ENCODE measurements at regions not wholly inside any gene's neighbourhood (a gene's known extent, or its start where the extent isn't known, plus 50 kb on each side); places are given as distances from the start of the nearest gene placed in this dataset.
"Not testable (repeated sequence)": the region's sequence is repeated elsewhere in the genome, so short reads cannot be mapped to it uniquely, and the experiment has no call there.

- WGBS, 2 donors, result 78 to 86% methylated on average over 10 of the region's 10 CpGs
- DNase-seq (no peak), ATAC-seq (no peak), FAIRE-seq (no peak)
- Histone ChIP-seq H3K36me3 (no peaks in the 10 kb centered on the region), H3K9me3 (no peaks in the 10 kb centered on the region), H3K27ac (no peak overlapping the region), H3K4me1 (no peaks in the 10 kb centered on the region), H3K4me3 (no peak overlapping the region), H3K27me3 (no peaks in the 10 kb centered on the region)
- no peak for TF ChIP-seq CTCF (IDR thresholded peaks at IDR 0.05)
- intact Hi-C loops (cut with DNase I), result no loop called here
These were observed 702.9 kb downstream of the TRHDE start for GRCh38 chr12:72974954-72975555.

GRCh38 chr12:72978999-72979398, 706.8 kb downstream of the TRHDE start:
- Histone ChIP-seq H3K36me3 (no peaks in the 10 kb centered on the region), H3K4me1 (no peaks in the 10 kb centered on the region), H3K4me3 (no peak overlapping the region), H3K27ac (no peak overlapping the region), H3K27me3 (no peaks in the 10 kb centered on the region), H3K9me3 (no peaks in the 10 kb centered on the region)
- ATAC-seq (no peak), DNase-seq (no peak), FAIRE-seq (no peak)
- 90 to 94% methylated on average over 4 of the region's 4 CpGs for WGBS, 2 donors
- no peak for TF ChIP-seq CTCF (IDR thresholded peaks at IDR 0.05)
- intact Hi-C loops (cut with DNase I), result no loop called here

GRCh38 chr12:72982356-72982755, 710.2 kb downstream of the TRHDE start:
- intact Hi-C loops (cut with DNase I), result no loop called here
- no peak for ATAC-seq
- Histone ChIP-seq H3K27me3 (no peaks in the 10 kb centered on the region), H3K27ac (no peak overlapping the region), H3K36me3 (no peaks in the 10 kb centered on the region), H3K9me3 (no peaks in the 10 kb centered on the region), H3K4me1 (no peaks in the 10 kb centered on the region), H3K4me3 (no peak overlapping the region)
- DNase-seq, result no peak
- FAIRE-seq, result no peak
- TF ChIP-seq CTCF (IDR thresholded peaks at IDR 0.05), result no peak
- WGBS, 2 donors, result 64 to 72% methylated on average over 5 of the region's 5 CpGs

GRCh38 chr12:72986963-72987362, 714.8 kb downstream of the TRHDE start:
- ATAC-seq (no peak), DNase-seq (no peak), FAIRE-seq (no peak)
- H3K9me3 ChIP-seq, result no peaks in the 10 kb centered on the region
- H3K27ac ChIP-seq, result no peak overlapping the region
- H3K4me3 ChIP-seq, result no peak overlapping the region
- intact Hi-C loops (cut with DNase I), result no loop called here
- H3K36me3 ChIP-seq, result no peaks in the 10 kb centered on the region
- 35 to 50% methylated on average over 1 of the region's 1 CpG for WGBS, 2 donors
- no peak for TF ChIP-seq CTCF (IDR thresholded peaks at IDR 0.05)
- H3K27me3 ChIP-seq, result no peaks in the 10 kb centered on the region
- H3K4me1 ChIP-seq, result no peaks in the 10 kb centered on the region

GRCh38 chr12:72989458-72989947, 717.3 kb downstream of the TRHDE start:
- ATAC-seq (no peak), DNase-seq (no peak), FAIRE-seq (no peak)
- Histone ChIP-seq H3K27ac (no peak overlapping the region), H3K4me1 (no peaks in the 10 kb centered on the region), H3K9me3 (no peaks in the 10 kb centered on the region), H3K27me3 (no peaks in the 10 kb centered on the region), H3K4me3 (no peak overlapping the region), H3K36me3 (no peaks in the 10 kb centered on the region)
- intact Hi-C loops (cut with DNase I), result no loop called here
- no peak for TF ChIP-seq CTCF (IDR thresholded peaks at IDR 0.05)
- WGBS, 2 donors, result 43 to 55% methylated on average over 4 of the region's 4 CpGs

GRCh38 chr12:72995029-72995428, 722.9 kb downstream of the TRHDE start:
- DNase-seq; H3K36me3 ChIP-seq; ATAC-seq; H3K27me3 ChIP-seq; H3K9me3 ChIP-seq; H3K4me3 ChIP-seq; H3K4me1 ChIP-seq; intact Hi-C loops (cut with DNase I); H3K27ac ChIP-seq: not testable (repeated sequence)
- peak; percentile 65 for FAIRE-seq
